Fibroblast of peridontal ligament (primary cell): ENCODE measurements at regions not wholly inside any gene's neighbourhood (a gene's known extent, or its start where the extent isn't known, plus 50 kb on each side); places are given as distances from the start of the nearest gene placed in this dataset.
"Not testable (repeated sequence)": the region's sequence is repeated elsewhere in the genome, so short reads cannot be mapped to it uniquely, and the experiment has no call there.

Experiments
- DNase-seq: peaks from one replicate; pipeline ENCODE4 v3.0.0-alpha.2; 2010; ENCODE audit errors: extremely low read depth

DNA sequence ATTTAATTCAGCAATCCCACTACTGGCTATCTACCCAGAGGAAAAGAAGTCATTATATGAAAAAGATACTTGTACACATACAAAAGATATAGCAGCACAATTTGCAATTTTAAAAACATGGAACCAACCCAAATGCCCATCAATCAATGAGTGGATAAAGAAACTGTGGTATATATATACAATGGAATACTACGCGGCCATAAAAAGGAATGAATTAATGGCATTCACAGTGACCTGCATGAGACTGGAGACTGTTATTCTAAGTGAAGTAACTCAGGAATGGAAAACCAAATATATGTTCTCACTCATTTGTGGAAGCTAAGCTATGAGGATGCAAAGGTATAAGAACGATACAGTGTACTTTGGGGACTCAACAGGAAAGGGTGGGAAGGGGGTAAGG, 102.8 kb upstream of the KCNMA1 start:
- not testable (repeated sequence) for DNase-seq

DNA sequence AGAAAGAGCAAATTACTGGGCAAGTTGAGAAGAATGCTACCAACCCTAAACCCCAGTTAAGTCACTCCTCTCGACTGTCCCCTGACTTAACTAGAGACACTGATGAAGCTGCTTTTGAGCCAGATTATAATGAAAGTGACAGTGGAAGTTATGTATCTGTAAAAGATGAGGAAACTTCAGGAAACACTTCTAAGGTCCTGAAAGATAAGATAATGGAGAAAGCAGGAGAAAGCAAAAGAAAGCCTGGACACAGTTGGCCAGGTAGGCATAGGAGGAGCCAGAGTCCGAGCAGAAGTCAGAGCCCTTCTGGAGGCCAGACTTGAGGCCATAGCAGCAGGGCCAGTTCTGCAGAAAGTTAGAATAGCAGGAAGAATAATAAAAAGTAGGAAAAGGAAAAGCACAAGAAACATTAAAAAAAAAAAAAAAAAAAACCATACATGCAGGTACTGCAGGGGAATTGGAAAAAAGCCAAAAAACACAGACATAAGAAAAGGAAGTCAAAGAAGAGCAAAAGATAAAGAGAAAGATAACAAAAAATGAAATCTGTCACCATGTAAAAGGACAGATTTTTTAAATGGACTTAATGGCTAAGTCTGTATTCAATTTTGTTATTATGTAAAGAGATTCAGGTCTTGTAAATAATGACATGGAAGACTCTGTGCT, 101.0 kb upstream of the KCNMA1 start:
- DNase-seq = no peak

- peak; percentile 59 for DNase-seq
Observed at GRCh38 chr10:77737608-77738007, 100.0 kb upstream of the KCNMA1 start.

GRCh38 chr10:77735136-77735535, 97.5 kb upstream of the KCNMA1 start:
- not testable (repeated sequence) for DNase-seq

GRCh38 chr10:77732213-77733003, 94.8 kb upstream of the KCNMA1 start:
- DNase-seq = no peak

GRCh38 chr10:77727481-77727880, 89.9 kb upstream of the KCNMA1 start:
- DNase-seq = no peak

- DNase-seq = no peak
Observed at GRCh38 chr10:77726732-77727131, 89.1 kb upstream of the KCNMA1 start.

DNA sequence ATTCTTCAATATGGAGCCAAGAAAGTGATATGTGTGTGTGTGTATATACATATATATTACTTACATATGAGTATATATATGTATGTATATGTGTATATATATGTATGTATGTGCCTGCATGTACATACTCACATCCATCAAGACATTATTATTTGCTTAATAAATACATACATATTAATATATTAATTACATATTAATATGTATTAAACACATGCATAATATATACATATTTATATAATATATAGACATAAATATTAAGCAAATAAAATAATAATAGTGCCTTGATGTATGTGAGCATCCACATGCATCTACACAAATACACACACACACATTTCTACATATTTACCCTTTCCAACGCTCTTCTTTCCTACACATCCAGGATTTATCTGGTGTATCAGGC, 88.7 kb upstream of the KCNMA1 start:
- no peak for DNase-seq

- no peak for DNase-seq
Observed at GRCh38 chr10:77724820-77725219, 87.2 kb upstream of the KCNMA1 start.

DNA sequence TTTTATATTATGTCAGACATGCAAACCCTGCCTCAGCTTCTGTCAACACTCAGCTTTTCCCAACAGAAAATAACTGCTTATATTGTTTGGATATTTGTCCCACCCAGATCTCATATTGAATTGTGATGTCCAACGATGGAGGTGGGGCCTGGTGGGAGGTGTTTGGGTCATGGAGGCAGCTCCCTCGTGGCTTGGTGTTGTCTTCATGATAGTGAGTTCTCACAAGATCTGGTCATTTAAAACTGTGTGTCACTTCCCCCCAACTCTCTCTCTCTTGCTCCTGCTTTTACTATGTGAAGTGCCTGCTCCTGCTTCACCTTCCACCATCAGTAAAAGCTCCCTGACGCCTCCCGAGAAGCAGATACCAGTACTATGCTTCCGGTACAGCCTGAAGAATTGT, 85.8 kb upstream of the KCNMA1 start:
- no peak for DNase-seq

DNA sequence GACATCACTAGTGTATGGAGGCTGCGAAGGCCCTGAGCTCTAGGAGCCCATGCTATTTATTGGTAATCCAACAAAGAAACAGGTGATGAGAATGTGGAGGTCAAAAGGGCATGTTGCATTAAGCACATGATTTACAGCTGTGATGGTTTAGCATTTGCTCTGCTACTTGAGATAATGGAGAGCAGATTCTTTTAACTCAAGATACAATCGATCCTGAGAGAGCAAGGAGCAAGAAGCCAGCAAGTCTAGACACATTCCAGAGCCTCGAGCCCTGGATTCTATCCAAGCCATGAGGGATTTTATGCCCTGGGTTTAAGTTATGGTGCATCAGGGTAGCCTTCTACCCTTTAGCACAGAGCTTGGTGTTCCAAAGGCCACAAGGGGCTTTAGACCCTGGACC, 85.3 kb upstream of the KCNMA1 start:
- DNase-seq = peak; percentile 72

GRCh38 chr10:77721815-77722214, 84.2 kb upstream of the KCNMA1 start:
- no peak for DNase-seq

DNA sequence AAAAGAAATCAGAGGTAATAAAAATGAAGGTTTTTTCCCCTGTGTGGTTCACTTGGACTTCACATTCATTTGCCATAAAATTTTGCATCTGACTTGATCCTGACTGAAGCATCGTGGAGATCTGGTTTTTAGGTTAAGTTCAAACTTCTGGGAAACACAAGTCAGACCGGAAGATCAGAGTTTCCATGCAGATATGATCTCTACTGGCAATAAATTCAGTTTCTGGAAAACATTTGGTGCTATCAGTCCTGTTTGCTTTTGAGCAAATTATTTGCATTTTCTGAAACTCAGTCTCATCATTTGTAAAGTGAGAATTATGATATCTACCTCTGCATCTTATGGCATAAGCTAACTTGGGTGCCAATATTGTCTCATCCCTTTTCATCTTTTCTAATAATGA, 81.3 kb upstream of the KCNMA1 start:
- no peak for DNase-seq

DNA sequence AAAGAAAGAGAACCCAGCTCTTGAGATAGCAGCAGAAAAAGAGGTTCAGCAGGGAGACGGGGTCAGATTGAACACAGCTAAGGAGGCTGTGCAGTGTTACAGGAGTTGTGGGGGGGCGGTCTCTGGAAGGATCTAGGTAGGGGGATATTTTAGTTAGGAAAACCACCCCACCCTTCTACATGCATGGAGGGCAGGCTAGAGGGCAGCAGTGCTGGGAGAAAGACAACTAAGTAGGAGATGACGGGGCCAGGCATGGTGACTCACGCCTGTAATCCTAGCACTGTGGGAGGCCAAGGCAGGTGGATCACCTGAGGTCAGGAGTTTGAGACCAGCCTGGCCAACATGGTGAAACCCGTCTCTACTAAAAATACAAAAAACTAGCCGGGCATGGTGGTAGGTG, 80.7 kb upstream of the KCNMA1 start:
- not testable (repeated sequence) for DNase-seq

GRCh38 chr10:77717336-77717735, 79.7 kb upstream of the KCNMA1 start:
- DNase-seq = no peak

- DNase-seq = no peak
Observed at GRCh38 chr10:77716458-77717317, 79.1 kb upstream of the KCNMA1 start.

GRCh38 chr10:77715536-77715935, 77.9 kb upstream of the KCNMA1 start:
- no peak for DNase-seq

DNA sequence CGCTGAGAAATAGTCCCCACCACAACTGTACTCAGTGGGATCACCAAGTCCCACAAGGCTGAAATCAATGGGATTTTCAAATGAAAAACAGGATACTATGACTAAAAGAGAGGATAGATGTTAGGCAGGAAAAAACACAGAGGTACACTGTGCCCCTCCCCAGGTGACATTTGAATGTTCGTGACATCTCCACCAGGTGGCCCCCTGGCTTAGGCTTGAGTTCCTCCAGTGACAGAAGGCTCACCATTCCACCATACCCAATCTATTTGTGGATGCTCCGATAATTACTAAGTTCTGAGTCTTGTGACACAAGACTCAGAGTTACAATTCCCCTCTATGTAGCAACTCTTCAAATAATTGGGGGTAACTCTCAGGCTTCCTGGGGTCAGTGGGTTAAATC, 77.5 kb upstream of the KCNMA1 start:
- no peak for DNase-seq

- DNase-seq = peak; percentile 63
Observed at GRCh38 chr10:77713521-77714280, 76.1 kb upstream of the KCNMA1 start.

DNA sequence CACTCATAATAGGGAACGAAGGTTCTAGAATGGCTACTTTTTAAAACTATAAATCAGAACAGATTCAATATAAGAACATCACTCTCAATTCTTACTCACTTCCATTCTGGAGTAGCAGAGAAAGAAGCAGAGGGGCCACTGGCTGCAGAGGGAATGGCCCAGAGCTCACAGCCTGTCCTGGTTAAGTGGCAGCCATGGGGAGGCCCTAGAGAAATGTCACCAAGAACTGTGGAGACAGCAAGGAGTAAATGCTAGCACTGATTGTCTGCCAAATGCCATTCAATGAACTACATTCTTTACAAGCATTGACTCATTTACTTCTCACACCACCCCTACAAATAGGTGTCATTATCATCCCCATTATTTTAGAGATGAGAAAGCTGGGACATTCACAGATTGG, 74.6 kb upstream of the KCNMA1 start:
- DNase-seq = no peak

DNA sequence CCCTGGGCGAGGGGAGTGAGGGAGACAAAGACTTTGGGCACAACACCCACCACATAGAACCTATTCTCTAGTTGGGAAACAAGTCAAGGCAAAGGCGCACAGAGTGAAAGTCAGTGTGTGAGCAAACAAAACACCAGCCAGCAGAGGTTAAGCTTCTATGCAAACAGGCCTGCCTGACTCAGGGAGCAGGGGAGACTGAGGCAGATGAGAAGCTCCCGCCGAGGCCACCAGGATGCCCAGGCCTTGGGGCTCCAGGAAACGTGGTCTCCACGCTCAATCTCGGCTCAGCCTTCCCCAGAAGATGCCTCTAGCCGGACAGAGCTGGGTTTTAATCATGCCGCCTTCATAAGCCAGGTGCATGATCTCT, 74.1 kb upstream of the KCNMA1 start:
- no peak for DNase-seq
